Coronary artery (tissue), 2 donors: ENCODE measurements at regions not wholly inside any gene's neighbourhood (a gene's known extent, or its start where the extent isn't known, plus 50 kb on each side); places are given as distances from the start of the nearest gene placed in this dataset.

Experiments used
- DNase-seq: peaks from one replicate; pipeline ENCODE4 v3.0.0-alpha.2; 2017; ENCODE audit warnings: low spot score
- H3K27ac ChIP-seq, 2 donors: fragments of 200-600 bp; sonication (generic); one replicate each; pipeline ENCODE4 v1.5.1; 2016 to 2019
- H3K4me3 ChIP-seq: fragments of 200-600 bp; sonication (generic); 2 replicates; pipeline ENCODE4 v1.5.1; 2016; ENCODE audit warnings: mild to moderate bottlenecking, moderate library complexity
- TF ChIP-seq, protein P1 (sequence below): fragments of 200-600 bp; sonication (generic); IDR thresholded peaks from one replicate; pipeline ENCODE4 v1.5.1; 2019; ENCODE audit warnings: antibody characterized with exemption

DNA sequence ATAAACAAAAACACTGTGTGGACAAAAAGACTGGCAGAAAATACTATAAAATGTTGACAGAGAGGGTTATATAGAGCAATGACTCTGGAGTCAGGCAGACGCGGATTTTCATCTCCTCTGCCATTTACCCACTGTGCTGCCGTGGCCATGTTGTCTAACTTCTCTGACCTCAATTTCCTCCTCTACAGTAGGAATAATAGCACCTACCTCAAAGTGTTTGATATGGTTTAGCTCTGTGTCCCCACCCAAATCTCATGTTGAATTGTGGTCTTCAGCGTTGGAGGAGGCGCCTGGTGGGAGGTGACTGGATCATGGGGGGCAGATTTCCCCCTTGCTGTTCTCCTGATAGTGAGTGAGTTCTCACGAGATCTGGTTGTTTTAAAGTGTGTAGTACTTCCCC lies 78.2 kb upstream of the CALN1 start:
- Histone ChIP-seq H3K4me3 (no peak overlapping the region), H3K27ac (no peak overlapping the region)
- DNase-seq = no peak
- TF ChIP-seq, protein P1, sequence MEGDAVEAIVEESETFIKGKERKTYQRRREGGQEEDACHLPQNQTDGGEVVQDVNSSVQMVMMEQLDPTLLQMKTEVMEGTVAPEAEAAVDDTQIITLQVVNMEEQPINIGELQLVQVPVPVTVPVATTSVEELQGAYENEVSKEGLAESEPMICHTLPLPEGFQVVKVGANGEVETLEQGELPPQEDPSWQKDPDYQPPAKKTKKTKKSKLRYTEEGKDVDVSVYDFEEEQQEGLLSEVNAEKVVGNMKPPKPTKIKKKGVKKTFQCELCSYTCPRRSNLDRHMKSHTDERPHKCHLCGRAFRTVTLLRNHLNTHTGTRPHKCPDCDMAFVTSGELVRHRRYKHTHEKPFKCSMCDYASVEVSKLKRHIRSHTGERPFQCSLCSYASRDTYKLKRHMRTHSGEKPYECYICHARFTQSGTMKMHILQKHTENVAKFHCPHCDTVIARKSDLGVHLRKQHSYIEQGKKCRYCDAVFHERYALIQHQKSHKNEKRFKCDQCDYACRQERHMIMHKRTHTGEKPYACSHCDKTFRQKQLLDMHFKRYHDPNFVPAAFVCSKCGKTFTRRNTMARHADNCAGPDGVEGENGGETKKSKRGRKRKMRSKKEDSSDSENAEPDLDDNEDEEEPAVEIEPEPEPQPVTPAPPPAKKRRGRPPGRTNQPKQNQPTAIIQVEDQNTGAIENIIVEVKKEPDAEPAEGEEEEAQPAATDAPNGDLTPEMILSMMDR = no peak

DNA sequence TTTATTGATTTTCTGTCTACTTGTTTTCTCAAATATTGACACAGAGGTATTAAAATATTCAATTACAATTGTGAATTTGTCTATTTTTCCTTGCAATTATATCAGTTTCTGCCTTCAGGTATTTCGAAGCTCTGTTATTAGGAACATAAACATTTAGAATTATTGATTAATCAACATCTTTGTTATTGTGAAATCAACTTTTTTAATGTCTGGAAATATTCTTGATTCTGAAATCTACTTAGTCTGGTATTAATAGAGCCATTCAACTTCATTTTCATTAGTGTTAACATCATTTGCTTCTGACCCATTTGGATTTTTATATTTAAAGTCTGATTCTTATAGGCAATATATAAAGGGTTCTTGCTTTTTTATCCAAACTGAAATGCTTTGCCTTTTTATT lies 69.8 kb upstream of the CALN1 start:
- Histone ChIP-seq H3K27ac (no peak overlapping the region), H3K4me3 (no peak overlapping the region)
- TF ChIP-seq, protein P1 = no peak
- DNase-seq = no peak

DNA sequence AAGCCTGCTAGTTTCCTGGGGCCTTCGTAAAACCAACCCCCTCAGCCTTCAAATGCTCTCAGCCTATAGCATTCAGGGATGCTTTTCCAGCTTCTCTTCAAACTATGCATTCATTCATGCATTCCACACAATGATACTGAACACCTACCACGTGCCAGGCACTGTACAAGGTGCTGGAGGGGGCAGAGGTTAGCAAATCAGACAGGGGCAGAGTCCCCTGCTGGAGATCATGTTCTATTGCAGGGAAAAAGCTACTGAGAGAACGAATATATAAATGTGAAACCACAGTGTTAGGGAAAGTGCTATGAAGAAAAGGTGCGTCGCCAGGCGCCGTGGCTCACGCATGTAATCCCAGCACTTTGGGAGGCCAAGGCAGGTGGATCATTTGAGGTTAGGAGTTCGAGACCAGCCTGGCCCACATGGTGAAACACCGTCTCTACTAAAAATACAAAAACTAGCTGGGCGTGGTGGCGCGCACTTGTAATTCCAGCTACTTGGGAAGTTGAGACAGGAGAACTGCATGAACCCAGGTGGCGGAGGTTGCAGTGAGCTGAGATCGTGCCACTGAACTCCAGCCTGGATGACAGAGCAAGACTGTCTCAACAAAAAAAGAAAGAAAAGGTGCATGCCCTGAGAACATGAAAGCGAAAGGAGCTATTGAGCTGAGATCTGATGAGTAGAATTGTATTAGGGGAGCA lies 64.6 kb upstream of the CALN1 start:
- DNase-seq = no peak
- Histone ChIP-seq H3K27ac (no peak overlapping the region), H3K4me3 (no peak overlapping the region)
- TF ChIP-seq, protein P1 = no peak

DNA sequence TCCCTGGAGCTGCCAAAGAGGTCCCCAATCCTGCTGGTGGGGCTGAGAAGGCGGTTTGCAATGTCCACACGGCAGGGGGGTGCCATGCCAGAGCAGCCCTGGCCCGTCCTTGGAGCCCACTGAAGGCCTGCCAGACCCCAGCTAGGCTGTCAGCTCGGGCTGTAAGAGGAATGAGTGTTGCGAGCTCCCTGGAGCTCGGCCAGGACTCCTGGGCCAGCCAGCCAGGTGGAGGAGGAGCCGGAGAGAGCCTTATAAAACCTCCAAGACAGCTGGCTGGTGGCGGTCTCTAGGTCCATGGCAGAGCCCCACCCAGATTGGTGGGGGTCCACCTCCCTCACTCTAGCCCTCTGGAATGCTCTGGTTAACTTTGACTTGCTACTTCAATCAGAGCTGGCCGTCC lies 55.1 kb upstream of the CALN1 start:
- Histone ChIP-seq H3K4me3 (no peak overlapping the region), H3K27ac (no peak overlapping the region)
- TF ChIP-seq, protein P1 = no peak
- no peak for DNase-seq

DNA sequence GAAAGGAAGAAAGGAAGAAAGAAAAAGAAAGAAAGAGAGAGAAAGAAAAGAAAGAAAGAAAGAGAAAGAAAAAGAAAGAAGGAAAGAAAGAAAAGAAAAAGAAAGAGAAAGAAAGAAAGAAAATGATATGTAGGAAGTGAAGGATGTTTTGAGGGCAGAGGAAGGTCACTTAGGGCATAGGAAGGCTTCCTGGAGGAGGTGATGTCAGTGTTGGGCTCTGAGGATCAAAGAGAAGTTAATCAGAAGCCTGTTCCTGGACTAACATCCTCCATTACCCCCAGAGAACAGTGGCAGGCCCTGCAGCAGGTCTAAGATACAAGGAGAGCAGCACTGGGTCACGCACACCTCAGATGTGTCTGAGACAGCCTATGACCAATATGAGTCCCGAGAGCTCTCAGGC lies 54.7 kb upstream of the CALN1 start:
- H3K27ac ChIP-seq = no peak overlapping the region
- DNase-seq = no peak
- TF ChIP-seq, protein P1 = no peak
- no peak overlapping the region for H3K4me3 ChIP-seq

DNA sequence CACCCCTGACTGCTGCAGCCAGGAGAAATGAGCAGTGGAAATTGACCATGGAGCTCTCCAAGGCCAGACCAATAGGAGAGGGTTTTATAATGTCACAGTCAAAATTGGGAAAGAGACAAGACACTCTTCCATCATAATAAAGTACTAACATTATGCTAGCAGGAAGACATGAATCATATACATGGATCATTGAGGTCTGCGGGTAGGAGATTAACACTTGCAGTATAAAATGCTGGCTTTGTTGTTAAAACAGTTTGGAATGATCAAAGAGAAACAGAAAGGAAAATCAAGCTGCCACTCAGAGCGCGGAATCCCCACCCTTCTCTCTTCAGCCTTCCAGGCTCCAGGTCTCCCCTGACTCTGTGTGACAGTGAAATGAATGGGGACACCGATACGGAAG lies 53.4 kb upstream of the CALN1 start:
- Histone ChIP-seq H3K4me3 (no peak overlapping the region), H3K27ac (no peak overlapping the region)
- TF ChIP-seq, protein P1 = no peak
- DNase-seq = no peak

DNA sequence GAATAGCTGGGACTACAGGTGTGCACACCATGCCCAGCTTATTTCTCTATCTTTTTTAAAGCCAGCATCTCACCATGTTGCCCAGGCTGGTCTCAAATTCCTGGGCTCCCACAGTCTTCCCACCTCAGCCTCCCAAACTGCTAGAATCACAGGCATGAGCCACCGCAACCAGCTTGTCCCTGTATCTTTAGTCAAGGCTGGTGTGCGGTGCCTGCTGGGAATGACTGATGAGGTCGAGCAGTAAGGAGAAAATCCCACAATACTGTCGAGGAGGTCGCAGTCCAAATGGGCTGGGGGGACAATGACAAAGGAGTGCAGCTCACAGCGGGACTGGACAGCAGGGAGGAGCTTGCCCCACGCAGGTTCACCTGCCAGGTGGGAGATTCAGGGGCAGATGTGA lies 50.2 kb upstream of the CALN1 start:
- TF ChIP-seq, protein P1 = no peak
- no peak for DNase-seq
- Histone ChIP-seq H3K4me3 (no peak overlapping the region), H3K27ac (no peak overlapping the region)
